ENCODE measurements at regions not wholly inside any gene's neighbourhood (a gene's known extent, or its start where the extent isn't known, plus 50 kb on each side); places are given as distances from the start of the nearest gene placed in this dataset.
"Not testable (repeated sequence)": the region's sequence is repeated elsewhere in the genome, so short reads cannot be mapped to it uniquely, and the experiment has no call there.

DNA sequence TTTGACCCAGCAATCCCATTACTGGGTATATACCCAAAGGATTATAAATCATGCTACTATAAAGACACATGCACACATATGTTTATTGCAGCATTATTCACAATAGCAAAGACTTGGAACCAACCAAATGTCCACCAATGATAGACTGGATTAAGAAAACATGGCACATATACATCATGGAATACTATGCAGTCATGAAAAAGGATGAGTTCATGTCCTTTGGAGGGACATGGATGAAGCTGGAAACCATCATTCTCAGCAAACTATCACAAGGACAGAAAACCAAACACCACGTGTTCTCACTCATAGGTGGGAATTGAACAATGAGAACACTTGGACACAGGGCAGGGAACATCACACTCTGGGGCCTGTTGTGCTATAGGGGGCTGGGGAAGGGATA, 326.9 kb downstream of the INSIG2 start:
- not testable (repeated sequence) for H2AFZ ChIP-seq (ENCODE audit: low read length); H4K91ac ChIP-seq (ENCODE audit: low read depth, low read length, poor library complexity); H3K23ac ChIP-seq (ENCODE audit: low read depth, low read length, poor library complexity); H2AK5ac ChIP-seq (ENCODE audit: low read depth, low read length); H2BK15ac ChIP-seq (ENCODE audit: low read length); H3K36me3 ChIP-seq (replicated peaks in 1 of 2; ENCODE audit: control insufficient read depth in 2 of 2, insufficient read depth in 2 of 2, low read length in 2 of 2); H3K79me1 ChIP-seq (ENCODE audit: low read depth, low read length); H3K9ac ChIP-seq (ENCODE audit: low read depth, low read length, poor library complexity); H3K4ac ChIP-seq (ENCODE audit: low read length); H3K4me3 ChIP-seq (ENCODE audit: low read length in 2 of 2); H3K27me3 ChIP-seq (ENCODE audit: control insufficient read depth in 3 of 3, insufficient read depth in 3 of 3, low read depth in 1 of 3, low read length in 3 of 3); H4K8ac ChIP-seq (ENCODE audit: low read depth, low read length); H2BK12ac ChIP-seq (ENCODE audit: low read length); H3K14ac ChIP-seq (ENCODE audit: low read length); H3K18ac ChIP-seq (ENCODE audit: low read length); H3K4me1 ChIP-seq (ENCODE audit: control insufficient read depth in 2 of 2, insufficient read depth in 1 of 2, low read depth in 1 of 2, low read length in 2 of 2); H2BK120ac ChIP-seq (ENCODE audit: low read depth, low read length); H2BK5ac ChIP-seq (ENCODE audit: low read length); H3K9me3 ChIP-seq (replicated peaks in 1 of 2; ENCODE audit: control insufficient read depth in 2 of 2, insufficient read depth in 1 of 2, low read depth in 1 of 2, low read length in 2 of 2); H3K27ac ChIP-seq (replicated peaks; ENCODE audit: low read length); H3K4me2 ChIP-seq (ENCODE audit: insufficient read depth, low read length, poor library complexity, severe bottlenecking); DNase-seq (ENCODE audit: low spot score)
- no CpG with 5 or more reads among the region's 1 CpG for WGBS, 2 donors (ENCODE audit: extremely low coverage in 2 of 2, insufficient read length in 2 of 2, insufficient replicate concordance in 1 of 2)

DNA sequence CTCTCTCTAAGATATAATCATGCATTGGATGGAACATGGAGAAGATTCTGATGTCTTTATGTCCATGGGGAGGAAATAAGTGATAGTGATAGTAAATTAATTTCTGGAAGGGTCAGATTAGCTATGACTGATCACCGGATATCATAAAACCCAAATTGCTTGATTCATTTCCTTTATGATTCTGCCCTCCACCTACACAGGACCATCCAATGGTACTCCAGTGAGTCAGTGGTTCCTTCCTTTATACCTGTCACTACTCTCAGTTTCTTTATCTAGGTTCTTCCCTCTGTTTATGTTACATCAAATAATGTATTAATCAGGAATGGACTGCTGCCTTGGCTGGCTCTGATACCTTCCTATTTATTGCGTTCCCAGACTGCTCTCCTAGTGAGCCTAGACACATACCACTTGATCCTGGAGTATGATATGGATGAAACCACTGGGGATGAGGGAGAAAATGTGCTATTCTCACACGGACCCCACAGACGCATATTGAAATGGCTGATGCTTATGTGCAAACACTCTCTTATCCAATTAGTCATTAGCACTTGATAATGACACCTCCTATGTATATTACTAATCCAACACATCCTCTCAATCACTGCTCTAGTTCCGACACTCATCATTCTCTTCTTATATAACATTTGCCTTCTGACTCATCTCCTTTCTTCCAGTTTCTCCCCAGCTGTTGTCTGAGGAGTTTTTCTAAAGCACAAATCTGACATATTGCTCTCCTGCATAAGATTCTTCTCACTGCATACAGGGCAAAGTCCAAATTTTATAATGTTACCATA, 315.6 kb downstream of the INSIG2 start:
- no peak overlapping the region for H3K23ac ChIP-seq (ENCODE audit: low read depth, low read length, poor library complexity)
- no peak overlapping the region for H2AFZ ChIP-seq (ENCODE audit: low read length)
- H3K4ac ChIP-seq (ENCODE audit: low read length): no peak overlapping the region
- H4K8ac ChIP-seq (ENCODE audit: low read depth, low read length): no peak overlapping the region
- no peak overlapping the region for H3K4me2 ChIP-seq (ENCODE audit: insufficient read depth, low read length, poor library complexity, severe bottlenecking)
- no peak overlapping the region for H3K9ac ChIP-seq (ENCODE audit: low read depth, low read length, poor library complexity)
- no peak overlapping the region for H2BK5ac ChIP-seq (ENCODE audit: low read length)
- 100% methylated on average over 1 of the region's 5 CpGs; no CpG with 5 or more reads in 1 of the 2 donors for WGBS, 2 donors (ENCODE audit: extremely low coverage in 2 of 2, insufficient read length in 2 of 2, insufficient replicate concordance in 1 of 2)
- H3K9me3 ChIP-seq (replicated peaks in 1 of 2; ENCODE audit: control insufficient read depth in 2 of 2, insufficient read depth in 1 of 2, low read depth in 1 of 2, low read length in 2 of 2): no peaks in the 10 kb centered on the region
- H3K18ac ChIP-seq (ENCODE audit: low read length): no peak overlapping the region
- H4K91ac ChIP-seq (ENCODE audit: low read depth, low read length, poor library complexity): no peak overlapping the region
- H3K27ac ChIP-seq (replicated peaks; ENCODE audit: low read length): no peak overlapping the region
- H2BK15ac ChIP-seq (ENCODE audit: low read length): no peak overlapping the region
- no peak overlapping the region for H2BK120ac ChIP-seq (ENCODE audit: low read depth, low read length)
- H3K4me3 ChIP-seq (ENCODE audit: low read length in 2 of 2): no peak overlapping the region
- peaks cover 0 to 3% (median 1%) of the 10 kb centered on the region in 3 experiments for H3K27me3 ChIP-seq (ENCODE audit: control insufficient read depth in 3 of 3, insufficient read depth in 3 of 3, low read depth in 1 of 3, low read length in 3 of 3)
- no peak overlapping the region for H3K14ac ChIP-seq (ENCODE audit: low read length)
- no peak for DNase-seq (ENCODE audit: low spot score)
- no peak overlapping the region for H2BK12ac ChIP-seq (ENCODE audit: low read length)
- H3K36me3 ChIP-seq (replicated peaks in 1 of 2; ENCODE audit: control insufficient read depth in 2 of 2, insufficient read depth in 2 of 2, low read length in 2 of 2): no peaks in the 10 kb centered on the region
- H3K4me1 ChIP-seq (ENCODE audit: control insufficient read depth in 2 of 2, insufficient read depth in 1 of 2, low read depth in 1 of 2, low read length in 2 of 2): no peaks in the 10 kb centered on the region
- H3K79me1 ChIP-seq (ENCODE audit: low read depth, low read length): no peaks in the 10 kb centered on the region
- H2AK5ac ChIP-seq (ENCODE audit: low read depth, low read length): no peak overlapping the region

DNA sequence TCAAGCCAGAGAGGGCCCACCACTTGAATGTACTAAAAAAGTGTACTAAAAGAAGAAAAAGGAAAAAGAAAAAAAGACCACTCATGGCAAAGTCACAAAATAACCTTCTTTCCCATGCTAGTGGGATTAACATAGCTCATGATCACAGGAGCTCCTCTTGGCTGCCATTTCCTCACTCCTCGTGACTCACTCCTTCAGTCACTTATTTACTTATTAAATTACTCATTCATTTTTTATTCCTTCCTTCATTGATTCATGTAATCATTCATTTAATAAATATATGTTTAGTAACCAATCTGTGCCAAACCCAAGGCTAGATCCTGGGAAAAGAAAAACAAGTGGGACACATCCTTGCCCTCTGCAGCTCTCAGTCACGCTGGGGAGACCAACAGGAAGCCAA, 300.5 kb downstream of the INSIG2 start:
- H3K4ac ChIP-seq (ENCODE audit: low read length): no peak overlapping the region
- WGBS, 2 donors (ENCODE audit: extremely low coverage in 2 of 2, insufficient read length in 2 of 2, insufficient replicate concordance in 1 of 2): no CpG with 5 or more reads among the region's 2 CpGs
- no peak overlapping the region for H3K27ac ChIP-seq (replicated peaks; ENCODE audit: low read length)
- no peak overlapping the region for H3K18ac ChIP-seq (ENCODE audit: low read length)
- no peak overlapping the region for H3K14ac ChIP-seq (ENCODE audit: low read length)
- H2BK12ac ChIP-seq (ENCODE audit: low read length): no peak overlapping the region
- H2AFZ ChIP-seq (ENCODE audit: low read length): no peak overlapping the region
- no peak overlapping the region for H2AK5ac ChIP-seq (ENCODE audit: low read depth, low read length)
- no peaks in the 10 kb centered on the region for H3K4me1 ChIP-seq (ENCODE audit: control insufficient read depth in 2 of 2, insufficient read depth in 1 of 2, low read depth in 1 of 2, low read length in 2 of 2)
- no peak overlapping the region for H3K4me3 ChIP-seq (ENCODE audit: low read length in 2 of 2)
- no peaks in the 10 kb centered on the region for H3K9me3 ChIP-seq (replicated peaks in 1 of 2; ENCODE audit: control insufficient read depth in 2 of 2, insufficient read depth in 1 of 2, low read depth in 1 of 2, low read length in 2 of 2)
- no peak for DNase-seq (ENCODE audit: low spot score)
- no peak overlapping the region for H2BK15ac ChIP-seq (ENCODE audit: low read length)
- peaks cover 0 to 3% (median 0%) of the 10 kb centered on the region in 3 experiments for H3K27me3 ChIP-seq (ENCODE audit: control insufficient read depth in 3 of 3, insufficient read depth in 3 of 3, low read depth in 1 of 3, low read length in 3 of 3)
- H4K91ac ChIP-seq (ENCODE audit: low read depth, low read length, poor library complexity): no peak overlapping the region
- no peak overlapping the region for H4K8ac ChIP-seq (ENCODE audit: low read depth, low read length)
- H3K23ac ChIP-seq (ENCODE audit: low read depth, low read length, poor library complexity): no peak overlapping the region
- H2BK120ac ChIP-seq (ENCODE audit: low read depth, low read length): no peak overlapping the region
- H2BK5ac ChIP-seq (ENCODE audit: low read length): no peak overlapping the region
- no peak overlapping the region for H3K4me2 ChIP-seq (ENCODE audit: insufficient read depth, low read length, poor library complexity, severe bottlenecking)
- H3K9ac ChIP-seq (ENCODE audit: low read depth, low read length, poor library complexity): no peak overlapping the region
- H3K36me3 ChIP-seq (replicated peaks in 1 of 2; ENCODE audit: control insufficient read depth in 2 of 2, insufficient read depth in 2 of 2, low read length in 2 of 2): no peaks in the 10 kb centered on the region
- no peaks in the 10 kb centered on the region for H3K79me1 ChIP-seq (ENCODE audit: low read depth, low read length)

DNA sequence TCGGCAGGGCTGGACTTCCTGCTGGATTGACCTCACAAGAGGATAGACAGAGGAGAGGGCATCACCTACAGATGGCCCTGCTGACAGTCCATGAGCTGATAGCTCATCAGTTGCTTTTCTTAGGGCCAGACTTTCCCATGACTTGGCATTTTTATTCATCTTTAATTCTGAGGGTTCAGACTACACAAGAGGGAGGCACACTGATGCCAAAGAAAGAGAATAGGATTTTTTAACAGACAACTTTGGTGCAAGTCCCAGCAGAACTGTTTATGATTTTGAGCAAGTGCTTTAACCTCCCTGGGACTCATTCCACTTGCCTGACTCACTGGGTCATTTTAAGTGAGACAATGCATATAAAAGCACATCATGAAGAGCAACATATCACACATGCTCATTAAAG, 299.2 kb downstream of the INSIG2 start:
- Histone ChIP-seq H3K18ac (ENCODE audit: low read length) (peak overlapping the region; percentile 35), H3K9ac (ENCODE audit: low read depth, low read length, poor library complexity) (no peak overlapping the region), H4K8ac (ENCODE audit: low read depth, low read length) (no peak overlapping the region), H3K23ac (ENCODE audit: low read depth, low read length, poor library complexity) (no peak overlapping the region), H2BK12ac (ENCODE audit: low read length) (no peak overlapping the region), H3K27me3 (ENCODE audit: control insufficient read depth in 3 of 3, insufficient read depth in 3 of 3, low read depth in 1 of 3, low read length in 3 of 3) (peaks cover 0 to 3% (median 0%) of the 10 kb centered on the region in 3 experiments), H3K9me3 (replicated peaks in 1 of 2; ENCODE audit: control insufficient read depth in 2 of 2, insufficient read depth in 1 of 2, low read depth in 1 of 2, low read length in 2 of 2) (no peaks in the 10 kb centered on the region), H2BK15ac (ENCODE audit: low read length) (no peak overlapping the region), H3K4me1 (ENCODE audit: control insufficient read depth in 2 of 2, insufficient read depth in 1 of 2, low read depth in 1 of 2, low read length in 2 of 2) (no peaks in the 10 kb centered on the region), H3K4me2 (ENCODE audit: insufficient read depth, low read length, poor library complexity, severe bottlenecking) (no peak overlapping the region), H3K4me3 (ENCODE audit: low read length in 2 of 2) (no peak overlapping the region), H4K91ac (ENCODE audit: low read depth, low read length, poor library complexity) (no peak overlapping the region), H2AK5ac (ENCODE audit: low read depth, low read length) (no peak overlapping the region), H3K27ac (replicated peaks; ENCODE audit: low read length) (no peak overlapping the region), H3K4ac (ENCODE audit: low read length) (no peak overlapping the region), H2BK5ac (ENCODE audit: low read length) (no peak overlapping the region), H2AFZ (ENCODE audit: low read length) (no peak overlapping the region), H2BK120ac (ENCODE audit: low read depth, low read length) (no peak overlapping the region), H3K79me1 (ENCODE audit: low read depth, low read length) (no peaks in the 10 kb centered on the region), H3K36me3 (replicated peaks in 1 of 2; ENCODE audit: control insufficient read depth in 2 of 2, insufficient read depth in 2 of 2, low read length in 2 of 2) (no peaks in the 10 kb centered on the region), H3K14ac (ENCODE audit: low read length) (no peak overlapping the region)
- no CpG with 5 or more reads among the region's 1 CpG for WGBS, 2 donors (ENCODE audit: extremely low coverage in 2 of 2, insufficient read length in 2 of 2, insufficient replicate concordance in 1 of 2)
- no peak for DNase-seq (ENCODE audit: low spot score)
